SU-DHL-6 (cell line): ENCODE measurements at regions not wholly inside any gene's neighbourhood (a gene's known extent, or its start where the extent isn't known, plus 50 kb on each side); places are given as distances from the start of the nearest gene placed in this dataset.

Source experiments
- H2AFZ ChIP-seq: fragments of 200-600 bp; sonication (generic); 2 replicates; pipeline ENCODE4 v1.6.1; 2014; ENCODE audit warnings: low read depth, mild to moderate bottlenecking, moderate library complexity, mixed read lengths, antibody characterized with exemption, low read length; ENCODE audit not compliant: severe bottlenecking
- H3F3A ChIP-seq: fragments of 200-600 bp; shearing (Covaris generic); 2 replicates; pipeline ENCODE4 v1.6.0; 2016; ENCODE audit warnings: antibody characterized with exemption, mild to moderate bottlenecking; ENCODE audit not compliant: insufficient read depth
- H3K27ac ChIP-seq: fragments of 200-600 bp; sonication (generic); 2 replicates; pipeline ENCODE4 v1.5.1; 2016; ENCODE audit warnings: low read depth, mild to moderate bottlenecking, low read length, moderate library complexity, mixed read lengths
- H3K27me3 ChIP-seq: fragments of 200-600 bp; sonication (generic), shearing (Covaris generic); 2 replicates; pipeline ENCODE4 v1.6.0; 2014; ENCODE audit warnings: mild to moderate bottlenecking, low read length
- H3K36me3 ChIP-seq: fragments of 200-600 bp; sonication (generic); 2 replicates; pipeline ENCODE4 v1.6.1; 2014; ENCODE audit warnings: mild to moderate bottlenecking, low read length, mixed read lengths
- H3K4me2 ChIP-seq: fragments of 300-600, 200-600 bp; shearing (Covaris generic), sonication (generic); 2 replicates; pipeline ENCODE4 v1.6.0; 2014; ENCODE audit warnings: low read length, low read depth, mild to moderate bottlenecking; ENCODE audit not compliant: poor library complexity, severe bottlenecking
- H3K4me3 ChIP-seq: fragments of 200-600 bp; sonication (generic); 2 replicates; pipeline ENCODE4 v1.5.1; 2014; ENCODE audit warnings: antibody characterized with exemption, low read length, mild to moderate bottlenecking, mixed read lengths; ENCODE audit not compliant: insufficient read depth, poor library complexity, severe bottlenecking
- H3K79me2 ChIP-seq: fragments of 200-600 bp; sonication (generic); 2 replicates; pipeline ENCODE4 v1.6.1; 2014; ENCODE audit warnings: mild to moderate bottlenecking, low read length, moderate library complexity; ENCODE audit not compliant: insufficient read depth
- H3K9ac ChIP-seq: fragments of 200-600 bp; sonication (generic); 2 replicates; pipeline ENCODE4 v1.7.0; 2014; ENCODE audit warnings: mild to moderate bottlenecking, low read length
- H3K9me2 ChIP-seq: fragments of 200-600 bp; sonication (generic); replicated peaks from 2 replicates; pipeline ENCODE4 v1.6.1; 2014; ENCODE audit warnings: low read length; ENCODE audit not compliant: insufficient read depth
- H3K9me3 ChIP-seq: fragments of 200-600 bp; sonication (generic); 2 replicates; pipeline ENCODE4 v1.6.1; 2014; ENCODE audit warnings: low read length, mixed read lengths; ENCODE audit not compliant: insufficient read depth
- H4K20me1 ChIP-seq: fragments of 200-600 bp; sonication (generic); 2 replicates; pipeline ENCODE4 v1.6.1; 2014; ENCODE audit warnings: low read depth, mild to moderate bottlenecking, antibody characterized with exemption, low read length, moderate library complexity, mixed read lengths
- CTCF ChIP-seq: fragments of 200-600 bp; sonication (generic); IDR thresholded peaks from one replicate; pipeline ENCODE4 v1.5.1; 2017; ENCODE audit warnings: antibody characterized with exemption, mild to moderate bottlenecking, low read length, moderate library complexity; ENCODE audit not compliant: insufficient read depth, poor library complexity, severe bottlenecking
- EZH2phosphoT487 ChIP-seq: fragments of 200-600 bp; sonication (generic), shearing (Covaris generic); conservative IDR thresholded peaks from 2 replicates; pipeline ENCODE4 v1.6.1; 2018; ENCODE audit warnings: mild to moderate bottlenecking, antibody characterized with exemption, low read length, moderate library complexity, mixed read lengths

GRCh38 chr12:41636653-41637052 lies 448.5 kb downstream of the PDZRN4 start:
- H2AFZ ChIP-seq = no peak overlapping the region
- H4K20me1 ChIP-seq = no peaks in the 10 kb centered on the region
- no peaks in the 10 kb centered on the region for H3K9me3 ChIP-seq
- H3K4me3 ChIP-seq = no peak overlapping the region
- no peaks in the 10 kb centered on the region for H3K27me3 ChIP-seq
- no peaks in the 10 kb centered on the region for H3K9me2 ChIP-seq
- H3K9ac ChIP-seq = no peak overlapping the region
- no peak overlapping the region for H3K27ac ChIP-seq
- H3K4me2 ChIP-seq = no peak overlapping the region
- no peaks in the 10 kb centered on the region for H3K79me2 ChIP-seq
- no peaks in the 10 kb centered on the region for H3K36me3 ChIP-seq
- no peak for TF ChIP-seq EZH2phosphoT487
- no peak for TF ChIP-seq CTCF
- H3F3A ChIP-seq = no peaks in the 10 kb centered on the region

GRCh38 chr12:41635626-41636364 lies 447.7 kb downstream of the PDZRN4 start:
- no peak overlapping the region for H3K27ac ChIP-seq

GRCh38 chr12:41634091-41634490 lies 446.0 kb downstream of the PDZRN4 start:
- H3K4me2 ChIP-seq = no peak overlapping the region
- TF ChIP-seq EZH2phosphoT487 = no peak
- TF ChIP-seq CTCF = no peak
- H3K9ac ChIP-seq = no peak overlapping the region
- H3K36me3 ChIP-seq = no peaks in the 10 kb centered on the region
- H3K79me2 ChIP-seq = no peaks in the 10 kb centered on the region
- no peaks in the 10 kb centered on the region for H4K20me1 ChIP-seq
- no peaks in the 10 kb centered on the region for H3F3A ChIP-seq
- no peak overlapping the region for H3K27ac ChIP-seq
- H3K27me3 ChIP-seq = no peaks in the 10 kb centered on the region
- no peaks in the 10 kb centered on the region for H3K9me2 ChIP-seq
- H2AFZ ChIP-seq = no peak overlapping the region
- no peaks in the 10 kb centered on the region for H3K9me3 ChIP-seq
- no peak overlapping the region for H3K4me3 ChIP-seq

More at GRCh38 chr12:41635626-41636364, 447.7 kb downstream of the PDZRN4 start:
- no peaks in the 10 kb centered on the region for H3K36me3 ChIP-seq
- H3F3A ChIP-seq = no peaks in the 10 kb centered on the region
- no peaks in the 10 kb centered on the region for H4K20me1 ChIP-seq
- no peaks in the 10 kb centered on the region for H3K9me3 ChIP-seq
- no peaks in the 10 kb centered on the region for H3K79me2 ChIP-seq
- no peak overlapping the region for H3K4me2 ChIP-seq
- no peak overlapping the region for H2AFZ ChIP-seq
- H3K4me3 ChIP-seq = no peak overlapping the region
- H3K9me2 ChIP-seq = no peaks in the 10 kb centered on the region
- no peak overlapping the region for H3K9ac ChIP-seq
- TF ChIP-seq EZH2phosphoT487 (no peak), CTCF (no peak)
- no peaks in the 10 kb centered on the region for H3K27me3 ChIP-seq
